Urothelium cell line (cell line): ENCODE measurements at regions not wholly inside any gene's neighbourhood (a gene's known extent, or its start where the extent isn't known, plus 50 kb on each side); places are given as distances from the start of the nearest gene placed in this dataset.

ENCODE experiments used
- DNase-seq: peaks from one replicate; pipeline ENCODE4 v3.0.0; 2011; ENCODE audit warnings: low spot score, mixed read lengths
- FAIRE-seq: peaks from 2 replicates; lab custom pipeline; 2011; peaks lifted over from hg19 to GRCh38; lab: Jason Lieb, UNC

DNA sequence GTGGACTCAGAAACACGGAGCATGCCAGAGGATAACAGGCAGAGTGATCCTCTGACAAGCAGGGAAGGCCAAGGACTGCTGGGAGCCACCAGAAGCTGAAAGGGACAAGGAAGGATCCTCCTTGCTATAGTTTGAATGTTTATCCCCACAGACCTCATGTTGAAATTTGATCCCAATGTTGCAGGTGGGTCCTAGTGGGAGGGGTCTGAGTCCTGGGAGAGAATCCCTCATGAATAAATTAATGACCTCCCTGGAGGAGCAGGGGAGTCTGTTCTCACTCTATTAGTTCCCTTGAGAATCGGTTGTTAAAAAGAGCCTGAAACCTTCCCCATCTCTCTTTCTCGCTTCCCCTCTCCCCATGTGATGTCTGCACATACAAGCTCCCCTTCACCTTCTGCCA is 124.4 kb downstream of the FBXO15 start:
- DNase-seq (no peak), FAIRE-seq (no peak)

GRCh38 chr18:74019864-74020263 is 127.8 kb downstream of the FBXO15 start:
- no peak for FAIRE-seq
- no peak for DNase-seq

- FAIRE-seq (no peak), DNase-seq (peak; percentile 57)
These were observed 133.7 kb downstream of the FBXO15 start for GRCh38 chr18:74013955-74014354.

GRCh38 chr18:74012954-74013630 is 134.5 kb downstream of the FBXO15 start:
- FAIRE-seq (no peak), DNase-seq (no peak)

- FAIRE-seq (no peak), DNase-seq (no peak)
These were observed 141.5 kb downstream of the FBXO15 start for GRCh38 chr18:74006143-74006542.

- DNase-seq: no peak
- FAIRE-seq: no peak
These were observed 142.1 kb downstream of the FBXO15 start for GRCh38 chr18:74005320-74006109.

GRCh38 chr18:73992242-73993022 is 155.2 kb downstream of the FBXO15 start:
- FAIRE-seq (no peak), DNase-seq (no peak)

DNA sequence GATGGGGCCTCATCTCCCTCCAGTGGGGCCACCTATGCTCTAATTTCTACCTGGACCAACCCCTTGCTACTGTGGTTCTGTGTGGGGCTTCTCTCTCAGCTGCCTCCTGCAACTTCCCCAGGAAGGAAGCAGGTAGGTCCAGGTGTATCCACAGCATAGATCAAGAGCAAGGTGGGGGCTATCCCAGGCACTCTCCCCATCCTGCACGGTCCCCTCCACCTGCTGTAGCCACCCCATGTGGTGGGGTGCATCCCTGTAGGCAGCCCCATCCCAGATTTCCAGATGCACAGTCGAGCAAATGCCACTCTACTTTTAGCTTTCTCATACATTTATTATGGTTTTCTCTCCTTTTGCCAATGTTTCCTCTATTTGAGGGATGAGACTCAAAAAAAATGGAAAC is 156.1 kb downstream of the FBXO15 start:
- no peak for DNase-seq
- no peak for FAIRE-seq

- FAIRE-seq (no peak), DNase-seq (no peak)
These were observed 157.4 kb downstream of the FBXO15 start for GRCh38 chr18:73990258-73990657.

DNA sequence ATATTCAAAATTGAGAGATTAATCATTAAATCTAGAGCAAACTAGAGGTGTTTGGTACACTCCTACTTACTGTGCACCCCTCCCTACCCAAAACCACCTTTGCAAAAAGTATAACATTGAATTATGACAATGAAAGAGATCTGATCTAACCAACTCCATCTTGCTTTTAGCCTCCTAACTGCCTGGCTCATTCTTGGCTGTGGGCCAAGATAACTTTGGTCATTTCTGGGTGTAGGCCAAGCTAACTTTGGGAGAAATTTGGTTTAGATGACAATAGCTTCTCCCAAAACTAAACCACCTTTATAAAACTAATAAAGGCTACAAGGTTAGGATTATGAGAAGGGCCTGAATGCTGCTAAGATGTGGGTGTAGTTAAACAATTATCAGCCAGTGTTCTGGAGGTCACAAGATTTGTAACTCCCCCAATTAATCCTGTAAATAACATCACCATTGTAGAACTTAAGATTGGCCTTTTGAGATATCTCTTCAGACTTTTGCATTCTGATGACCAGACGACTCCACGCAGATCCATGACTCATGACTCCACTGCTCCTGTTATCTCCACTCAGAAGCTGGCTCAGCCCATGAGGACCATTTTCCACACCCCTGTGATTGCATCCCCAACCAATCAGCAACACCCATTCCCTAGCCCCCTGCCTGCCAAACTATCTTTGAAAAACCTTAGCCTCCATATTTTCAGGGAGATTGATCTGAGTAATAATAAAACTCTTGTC is 160.2 kb downstream of the FBXO15 start:
- no peak for FAIRE-seq
- DNase-seq: no peak

DNA sequence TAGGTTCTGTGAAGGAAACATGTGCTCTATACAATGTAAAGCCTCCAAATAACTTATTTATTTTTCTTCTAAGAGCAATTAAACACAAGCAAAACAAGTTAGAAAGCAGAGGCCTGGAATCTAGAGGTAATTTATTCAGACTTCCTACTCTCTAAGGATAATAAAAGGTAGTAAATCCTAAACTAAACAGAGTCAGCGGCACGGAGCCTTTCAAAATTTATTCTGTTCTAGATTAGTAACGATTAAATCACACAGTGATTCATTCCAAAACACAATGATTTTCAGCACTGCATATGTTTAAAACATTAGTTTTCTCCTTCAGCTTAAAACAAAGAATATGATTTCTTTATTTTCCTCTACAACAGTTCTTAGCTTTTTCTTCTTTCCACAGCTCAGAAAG is 160.9 kb downstream of the FBXO15 start:
- no peak for FAIRE-seq
- DNase-seq: no peak

DNA sequence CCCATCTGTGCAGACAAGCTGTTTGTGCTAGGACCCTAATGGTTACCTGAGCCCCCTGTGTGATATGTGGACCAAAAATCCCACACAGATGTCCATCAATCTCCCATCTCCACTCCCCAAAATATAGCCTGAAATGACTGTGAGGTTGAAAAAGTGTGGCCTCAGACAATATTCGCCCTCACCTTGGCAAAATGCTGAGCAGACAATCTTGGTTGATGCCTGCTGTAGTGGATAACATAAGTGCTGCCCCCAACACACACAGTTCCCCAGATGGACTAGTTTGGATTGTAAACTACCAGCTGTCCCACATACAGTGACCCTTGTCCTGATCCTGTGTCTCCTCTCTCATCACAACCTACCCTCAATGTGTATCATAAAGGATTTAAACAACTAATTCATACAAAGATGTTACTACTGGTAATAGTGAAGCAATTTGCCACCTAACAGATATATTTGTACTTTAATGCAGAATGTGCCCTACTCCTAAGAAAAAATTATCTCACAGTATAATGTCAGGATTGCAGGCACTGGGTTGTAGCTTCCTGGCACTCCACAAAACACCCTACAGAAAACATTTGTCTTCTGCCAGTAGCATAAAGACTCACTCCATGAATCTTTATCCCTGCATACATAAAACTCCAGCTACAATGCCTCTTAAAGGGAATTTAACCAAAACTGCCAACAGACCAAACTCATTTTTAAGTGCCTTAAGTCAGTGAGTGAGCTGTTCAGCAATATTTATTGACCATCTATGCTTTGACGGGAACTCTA is 161.6 kb downstream of the FBXO15 start:
- FAIRE-seq: no peak
- DNase-seq: no peak

DNA sequence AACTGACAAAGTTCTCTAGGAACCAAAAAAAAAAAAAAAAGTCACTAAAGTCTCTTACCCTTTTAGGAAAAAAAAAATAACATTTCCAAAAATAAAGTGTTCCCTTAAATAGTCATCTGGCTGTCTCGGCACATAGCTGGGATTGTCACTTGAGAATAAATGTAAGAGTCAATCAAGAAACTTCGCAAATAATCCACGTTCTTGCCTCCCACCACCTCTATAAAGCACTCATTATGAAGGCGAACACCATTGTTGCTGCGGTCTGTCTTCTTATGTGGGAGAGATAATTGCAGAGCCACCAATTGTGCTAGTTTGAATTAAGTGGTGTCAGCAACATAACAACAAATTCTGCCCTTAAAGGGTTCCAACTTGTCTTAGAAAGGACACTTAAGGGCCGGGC is 163.7 kb downstream of the FBXO15 start:
- FAIRE-seq (no peak), DNase-seq (no peak)

- FAIRE-seq: no peak
- DNase-seq: no peak
These were observed 164.1 kb downstream of the FBXO15 start for GRCh38 chr18:73983496-73983895.

DNA sequence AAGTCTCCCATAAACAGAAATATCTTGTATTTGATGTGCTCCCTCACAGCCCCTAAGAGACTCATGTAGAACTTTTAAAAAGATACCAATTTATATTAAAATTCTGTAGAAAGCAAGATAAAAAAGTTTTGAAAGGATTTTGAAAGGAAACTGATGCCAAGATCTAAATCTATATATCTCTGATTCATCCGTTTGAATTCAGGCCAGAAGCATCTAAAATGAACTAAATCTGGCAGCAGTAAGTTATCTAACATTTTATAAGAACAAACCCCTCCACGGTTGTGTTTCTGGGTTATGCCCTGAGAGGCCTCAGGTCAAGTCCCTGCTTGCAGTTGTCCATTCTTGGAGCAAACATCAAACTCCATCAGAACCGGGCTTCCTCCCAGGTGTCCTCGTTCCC is 165.8 kb downstream of the FBXO15 start:
- FAIRE-seq (no peak), DNase-seq (no peak)

GRCh38 chr18:73980289-73980979 is 167.2 kb downstream of the FBXO15 start:
- peak; percentile 55 for DNase-seq

GRCh38 chr18:73979742-73980141 is 167.9 kb downstream of the FBXO15 start:
- DNase-seq: no peak

More at GRCh38 chr18:73980289-73980979, 167.2 kb downstream of the FBXO15 start:
- FAIRE-seq: peak; percentile 20

DNA sequence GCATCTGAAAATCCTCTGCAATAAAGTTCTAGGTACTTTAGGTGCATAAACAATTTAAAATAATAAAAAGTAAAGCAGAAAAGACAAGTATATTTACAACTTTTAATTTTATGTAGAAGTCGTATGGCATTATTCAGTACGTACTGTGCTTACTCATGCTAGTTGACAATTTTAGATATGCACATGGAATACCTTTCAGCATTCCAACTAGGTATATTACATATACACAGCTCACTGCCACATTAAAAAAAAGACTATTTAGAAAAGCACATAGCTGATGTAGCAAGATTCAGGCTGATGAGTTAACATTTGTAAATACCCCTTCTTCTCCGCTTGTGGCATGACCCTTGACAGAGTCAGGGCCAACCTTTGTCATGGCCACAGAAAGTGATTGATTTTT is 171.2 kb downstream of the FBXO15 start:
- FAIRE-seq (no peak), DNase-seq (no peak)

More at GRCh38 chr18:73979742-73980141, 167.9 kb downstream of the FBXO15 start:
- no peak for FAIRE-seq

- no peak for DNase-seq
- no peak for FAIRE-seq
These were observed 172.4 kb downstream of the FBXO15 start for GRCh38 chr18:73975266-73975665.

DNA sequence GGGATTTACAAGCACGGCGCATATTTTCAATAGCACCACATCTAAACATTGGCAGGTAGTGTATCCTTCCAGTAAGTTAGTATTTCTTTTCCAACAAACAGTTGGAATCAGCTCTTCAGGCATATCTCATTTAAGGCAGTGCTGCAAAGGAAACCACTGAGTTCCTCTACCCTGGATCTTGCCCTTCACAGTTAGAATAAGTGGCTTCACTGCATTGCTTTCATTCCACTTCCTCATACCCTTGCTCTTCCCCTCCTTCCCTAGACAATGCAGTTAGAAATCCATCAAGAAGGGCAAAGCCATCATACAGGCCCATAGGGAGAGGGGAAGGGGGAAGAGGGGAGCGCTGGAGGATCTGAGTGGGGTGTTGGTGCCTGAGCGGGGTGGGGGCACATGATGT is 173.7 kb downstream of the FBXO15 start:
- no peak for DNase-seq
- no peak for FAIRE-seq
